ENCODE measurements at regions not wholly inside any gene's neighbourhood (a gene's known extent, or its start where the extent isn't known, plus 50 kb on each side); places are given as distances from the start of the nearest gene placed in this dataset.

DNA sequence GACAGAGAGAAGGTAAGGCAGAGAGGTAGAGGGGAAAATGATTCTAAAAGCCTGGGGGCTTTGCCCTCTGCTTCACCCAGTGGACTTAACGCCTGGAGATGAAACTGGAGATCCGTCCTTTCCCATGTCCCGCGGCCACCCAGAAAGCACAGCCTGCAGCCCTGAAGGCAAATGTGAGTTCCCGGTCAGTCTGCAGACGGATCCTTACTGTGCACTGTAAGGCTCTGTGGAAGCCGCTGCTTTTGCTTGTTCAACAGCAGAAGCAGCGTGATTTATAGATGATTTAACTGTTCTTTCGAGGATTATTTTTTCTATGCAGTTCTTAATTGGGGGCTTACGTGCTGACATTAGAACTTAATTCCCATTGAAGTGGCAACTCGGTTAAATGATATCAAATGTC lies 290.4 kb downstream of the FOXL1 start:
- TF ChIP-seq CREM (CRISPR knock-in tag; IDR thresholded peaks at IDR 0.05) (no peak), NR2C2 (CRISPR knock-in tag; IDR thresholded peaks at IDR 0.05) (no peak), ZNF317 (CRISPR knock-in tag; IDR thresholded peaks at IDR 0.05; ENCODE audit: borderline replicate concordance, low read depth) (no peak)
- TF ChIP-seq, protein P1, sequence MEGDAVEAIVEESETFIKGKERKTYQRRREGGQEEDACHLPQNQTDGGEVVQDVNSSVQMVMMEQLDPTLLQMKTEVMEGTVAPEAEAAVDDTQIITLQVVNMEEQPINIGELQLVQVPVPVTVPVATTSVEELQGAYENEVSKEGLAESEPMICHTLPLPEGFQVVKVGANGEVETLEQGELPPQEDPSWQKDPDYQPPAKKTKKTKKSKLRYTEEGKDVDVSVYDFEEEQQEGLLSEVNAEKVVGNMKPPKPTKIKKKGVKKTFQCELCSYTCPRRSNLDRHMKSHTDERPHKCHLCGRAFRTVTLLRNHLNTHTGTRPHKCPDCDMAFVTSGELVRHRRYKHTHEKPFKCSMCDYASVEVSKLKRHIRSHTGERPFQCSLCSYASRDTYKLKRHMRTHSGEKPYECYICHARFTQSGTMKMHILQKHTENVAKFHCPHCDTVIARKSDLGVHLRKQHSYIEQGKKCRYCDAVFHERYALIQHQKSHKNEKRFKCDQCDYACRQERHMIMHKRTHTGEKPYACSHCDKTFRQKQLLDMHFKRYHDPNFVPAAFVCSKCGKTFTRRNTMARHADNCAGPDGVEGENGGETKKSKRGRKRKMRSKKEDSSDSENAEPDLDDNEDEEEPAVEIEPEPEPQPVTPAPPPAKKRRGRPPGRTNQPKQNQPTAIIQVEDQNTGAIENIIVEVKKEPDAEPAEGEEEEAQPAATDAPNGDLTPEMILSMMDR (IDR thresholded peaks at IDR 0.05), result no peak
- TF ChIP-seq, protein P2, sequence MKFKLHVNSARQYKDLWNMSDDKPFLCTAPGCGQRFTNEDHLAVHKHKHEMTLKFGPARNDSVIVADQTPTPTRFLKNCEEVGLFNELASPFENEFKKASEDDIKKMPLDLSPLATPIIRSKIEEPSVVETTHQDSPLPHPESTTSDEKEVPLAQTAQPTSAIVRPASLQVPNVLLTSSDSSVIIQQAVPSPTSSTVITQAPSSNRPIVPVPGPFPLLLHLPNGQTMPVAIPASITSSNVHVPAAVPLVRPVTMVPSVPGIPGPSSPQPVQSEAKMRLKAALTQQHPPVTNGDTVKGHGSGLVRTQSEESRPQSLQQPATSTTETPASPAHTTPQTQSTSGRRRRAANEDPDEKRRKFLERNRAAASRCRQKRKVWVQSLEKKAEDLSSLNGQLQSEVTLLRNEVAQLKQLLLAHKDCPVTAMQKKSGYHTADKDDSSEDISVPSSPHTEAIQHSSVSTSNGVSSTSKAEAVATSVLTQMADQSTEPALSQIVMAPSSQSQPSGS (CRISPR knock-in tag; IDR thresholded peaks at IDR 0.05; ENCODE audit: borderline replicate concordance, low read depth), result no peak
